ENCODE measurements at regions not wholly inside any gene's neighbourhood (a gene's known extent, or its start where the extent isn't known, plus 50 kb on each side); places are given as distances from the start of the nearest gene placed in this dataset.

- no peak overlapping the region for H3K27ac Mint-ChIP-seq
- Histone ChIP-seq H3K4me1 (ENCODE audit: insufficient read depth, low read length) (no peaks in the 10 kb centered on the region), H3K9me3 (ENCODE audit: low read length) (no peaks in the 10 kb centered on the region), H3K27ac (ENCODE audit: low read depth, low read length) (no peak overlapping the region), H3K27me3 (ENCODE audit: insufficient read depth, low read length, poor library complexity, severe bottlenecking) (no peaks in the 10 kb centered on the region), H3K4me3 (ENCODE audit: low read length) (no peak overlapping the region), H3K36me3 (ENCODE audit: insufficient read depth, low read length) (no peaks in the 10 kb centered on the region)
- ChIA-PET POLR2A (no interaction called here), CTCF (no interaction called here)
- H3K27me3 Mint-ChIP-seq: peaks cover 0 to 3% of the 10 kb centered on the region in 2 donors
- no peaks in the 10 kb centered on the region for H3K4me1 Mint-ChIP-seq
- H3K9me3 Mint-ChIP-seq: no peaks in the 10 kb centered on the region
- H3K36me3 Mint-ChIP-seq: no peaks in the 10 kb centered on the region
- DNase-seq: no peak
- H3K4me3 Mint-ChIP-seq: no peak overlapping the region
These were observed 619.4 kb upstream of the ATP2B1 start for GRCh38 chr12:90327793-90328743.

- no peak for DNase-seq
- Mint-ChIP-seq H3K27ac (no peak overlapping the region), H3K4me1 (no peaks in the 10 kb centered on the region), H3K36me3 (no peaks in the 10 kb centered on the region), H3K4me3 (no peak overlapping the region), H3K27me3 (peaks cover 2% of the 10 kb centered on the region in 2 donors), H3K9me3 (no peaks in the 10 kb centered on the region)
- no peaks in the 10 kb centered on the region for H3K27me3 ChIP-seq (ENCODE audit: insufficient read depth, low read length, poor library complexity, severe bottlenecking)
- H3K9me3 ChIP-seq (ENCODE audit: low read length): no peaks in the 10 kb centered on the region
- POLR2A ChIA-PET: no interaction called here
- no peak overlapping the region for H3K27ac ChIP-seq (ENCODE audit: low read depth, low read length)
- H3K36me3 ChIP-seq (ENCODE audit: insufficient read depth, low read length): no peaks in the 10 kb centered on the region
- no peaks in the 10 kb centered on the region for H3K4me1 ChIP-seq (ENCODE audit: insufficient read depth, low read length)
- CTCF ChIA-PET: no interaction called here
- no peak overlapping the region for H3K4me3 ChIP-seq (ENCODE audit: low read length)
These were observed 614.6 kb upstream of the ATP2B1 start for GRCh38 chr12:90323217-90323616.

- H3K36me3 Mint-ChIP-seq: no peaks in the 10 kb centered on the region
- no peaks in the 10 kb centered on the region for H3K9me3 ChIP-seq (ENCODE audit: low read length)
- no peak for DNase-seq
- no peak overlapping the region for H3K4me3 Mint-ChIP-seq
- no peak overlapping the region for H3K4me3 ChIP-seq (ENCODE audit: low read length)
- H3K27ac Mint-ChIP-seq: no peak overlapping the region
- no peak overlapping the region for H3K27ac ChIP-seq (ENCODE audit: low read depth, low read length)
- no peaks in the 10 kb centered on the region for H3K36me3 ChIP-seq (ENCODE audit: insufficient read depth, low read length)
- H3K27me3 Mint-ChIP-seq: peaks cover 2 to 4% of the 10 kb centered on the region in 2 donors
- H3K27me3 ChIP-seq (ENCODE audit: insufficient read depth, low read length, poor library complexity, severe bottlenecking): no peaks in the 10 kb centered on the region
- ChIA-PET POLR2A (no interaction called here), CTCF (no interaction called here)
- no peaks in the 10 kb centered on the region for H3K4me1 Mint-ChIP-seq
- H3K9me3 Mint-ChIP-seq: no peaks in the 10 kb centered on the region
- H3K4me1 ChIP-seq (ENCODE audit: insufficient read depth, low read length): no peaks in the 10 kb centered on the region
These were observed 613.4 kb upstream of the ATP2B1 start for GRCh38 chr12:90322006-90322405.

GRCh38 chr12:90321369-90321768, 612.7 kb upstream of the ATP2B1 start:
- Mint-ChIP-seq H3K36me3 (no peaks in the 10 kb centered on the region), H3K4me1 (no peaks in the 10 kb centered on the region), H3K27ac (no peak overlapping the region), H3K4me3 (no peak overlapping the region), H3K27me3 (peaks cover 2 to 4% of the 10 kb centered on the region in 2 donors), H3K9me3 (no peaks in the 10 kb centered on the region)
- Histone ChIP-seq H3K27ac (ENCODE audit: low read depth, low read length) (no peak overlapping the region), H3K36me3 (ENCODE audit: insufficient read depth, low read length) (no peaks in the 10 kb centered on the region), H3K4me3 (ENCODE audit: low read length) (no peak overlapping the region), H3K4me1 (ENCODE audit: insufficient read depth, low read length) (no peaks in the 10 kb centered on the region), H3K9me3 (ENCODE audit: low read length) (no peaks in the 10 kb centered on the region), H3K27me3 (ENCODE audit: insufficient read depth, low read length, poor library complexity, severe bottlenecking) (no peaks in the 10 kb centered on the region)
- ChIA-PET POLR2A (no interaction called here), CTCF (no interaction called here)
- no peak for DNase-seq

GRCh38 chr12:90311561-90311960, 602.9 kb upstream of the ATP2B1 start:
- H3K4me1 ChIP-seq (ENCODE audit: insufficient read depth, low read length): no peaks in the 10 kb centered on the region
- H3K27me3 ChIP-seq (ENCODE audit: insufficient read depth, low read length, poor library complexity, severe bottlenecking): no peaks in the 10 kb centered on the region
- Mint-ChIP-seq H3K9me3 (peaks cover 0 to 2% (median 0%) of the 10 kb centered on the region in 5 donors), H3K4me1 (no peaks in the 10 kb centered on the region), H3K36me3 (no peaks in the 10 kb centered on the region), H3K4me3 (no peak overlapping the region), H3K27ac (no peak overlapping the region), H3K27me3 (peaks cover 4 to 10% of the 10 kb centered on the region in 2 donors)
- no peak overlapping the region for H3K4me3 ChIP-seq (ENCODE audit: low read length)
- no peaks in the 10 kb centered on the region for H3K36me3 ChIP-seq (ENCODE audit: insufficient read depth, low read length)
- H3K9me3 ChIP-seq (ENCODE audit: low read length): no peaks in the 10 kb centered on the region
- no peak for DNase-seq
- no peak overlapping the region for H3K27ac ChIP-seq (ENCODE audit: low read depth, low read length)
- ChIA-PET POLR2A (no interaction called here), CTCF (no interaction called here)

- no peak overlapping the region for H3K27ac ChIP-seq (ENCODE audit: low read depth, low read length)
- H3K27ac Mint-ChIP-seq: no peak overlapping the region
- no peaks in the 10 kb centered on the region for H3K36me3 ChIP-seq (ENCODE audit: insufficient read depth, low read length)
- no peak overlapping the region for H3K4me3 Mint-ChIP-seq
- no peaks in the 10 kb centered on the region for H3K4me1 ChIP-seq (ENCODE audit: insufficient read depth, low read length)
- ChIA-PET CTCF (no interaction called here), POLR2A (no interaction called here)
- H3K4me1 Mint-ChIP-seq: no peaks in the 10 kb centered on the region
- no peak for DNase-seq
- no peaks in the 10 kb centered on the region for H3K27me3 ChIP-seq (ENCODE audit: insufficient read depth, low read length, poor library complexity, severe bottlenecking)
- peaks cover 4 to 14% of the 10 kb centered on the region in 2 donors for H3K27me3 Mint-ChIP-seq
- H3K36me3 Mint-ChIP-seq: no peaks in the 10 kb centered on the region
- H3K9me3 ChIP-seq (ENCODE audit: low read length): no peaks in the 10 kb centered on the region
- H3K9me3 Mint-ChIP-seq: no peaks in the 10 kb centered on the region
- no peak overlapping the region for H3K4me3 ChIP-seq (ENCODE audit: low read length)
These were observed 596.7 kb upstream of the ATP2B1 start for GRCh38 chr12:90305379-90305778.

- Histone ChIP-seq H3K4me3 (ENCODE audit: low read length) (no peak overlapping the region), H3K27ac (ENCODE audit: low read depth, low read length) (no peak overlapping the region), H3K27me3 (ENCODE audit: insufficient read depth, low read length, poor library complexity, severe bottlenecking) (no peaks in the 10 kb centered on the region), H3K9me3 (ENCODE audit: low read length) (no peaks in the 10 kb centered on the region), H3K36me3 (ENCODE audit: insufficient read depth, low read length) (no peaks in the 10 kb centered on the region), H3K4me1 (ENCODE audit: insufficient read depth, low read length) (no peaks in the 10 kb centered on the region)
- POLR2A ChIA-PET: no interaction called here
- no peaks in the 10 kb centered on the region for H3K36me3 Mint-ChIP-seq
- no peak overlapping the region for H3K4me3 Mint-ChIP-seq
- peaks cover 4 to 18% of the 10 kb centered on the region in 2 donors for H3K27me3 Mint-ChIP-seq
- H3K27ac Mint-ChIP-seq: no peak overlapping the region
- no peaks in the 10 kb centered on the region for H3K9me3 Mint-ChIP-seq
- CTCF ChIA-PET: no interaction called here
- H3K4me1 Mint-ChIP-seq: peaks cover 5 to 10% (median 5%) of the 10 kb centered on the region in 3 donors
- DNase-seq: no peak
These were observed 595.6 kb upstream of the ATP2B1 start for GRCh38 chr12:90304231-90304630.

GRCh38 chr12:90303771-90304170, 595.1 kb upstream of the ATP2B1 start:
- H3K36me3 Mint-ChIP-seq: no peaks in the 10 kb centered on the region
- Histone ChIP-seq H3K4me1 (ENCODE audit: insufficient read depth, low read length) (no peaks in the 10 kb centered on the region), H3K9me3 (ENCODE audit: low read length) (no peaks in the 10 kb centered on the region), H3K36me3 (ENCODE audit: insufficient read depth, low read length) (no peaks in the 10 kb centered on the region), H3K27me3 (ENCODE audit: insufficient read depth, low read length, poor library complexity, severe bottlenecking) (no peaks in the 10 kb centered on the region), H3K27ac (ENCODE audit: low read depth, low read length) (no peak overlapping the region), H3K4me3 (ENCODE audit: low read length) (no peak overlapping the region)
- peaks cover 6 to 14% (median 8%) of the 10 kb centered on the region in 3 donors for H3K4me1 Mint-ChIP-seq
- H3K27me3 Mint-ChIP-seq: peaks cover 4 to 18% of the 10 kb centered on the region in 2 donors
- no peak overlapping the region for H3K27ac Mint-ChIP-seq
- no peak for DNase-seq
- H3K4me3 Mint-ChIP-seq: no peak overlapping the region
- CTCF ChIA-PET: no interaction called here
- no peaks in the 10 kb centered on the region for H3K9me3 Mint-ChIP-seq
- POLR2A ChIA-PET: no interaction called here

Measured in CD8-positive, alpha-beta memory T cell (primary cell).